HEK293T (cell line): ENCODE measurements at regions not wholly inside any gene's neighbourhood (a gene's known extent, or its start where the extent isn't known, plus 50 kb on each side); places are given as distances from the start of the nearest gene placed in this dataset.

ENCODE experiments used
- ARNT ChIP-seq: fragments of 450-650 bp; IDR thresholded peaks from 2 replicates; pipeline ENCODE4 v1.6.1; 2017; ENCODE audit warnings: mild to moderate bottlenecking
- BHLHE40 ChIP-seq: fragments of 450-650 bp; IDR thresholded peaks from 2 replicates; pipeline ENCODE4 v1.6.1; 2016; ENCODE audit warnings: mild to moderate bottlenecking, moderate library complexity, borderline replicate concordance
- CTBP1 ChIP-seq: fragments of 450-650 bp; IDR thresholded peaks from 2 replicates; pipeline ENCODE4 v1.6.1; 2016; ENCODE audit warnings: borderline replicate concordance
- ELF4 ChIP-seq: fragments of 450-650 bp; IDR thresholded peaks from 2 replicates; pipeline ENCODE4 v1.6.1; 2017; ENCODE audit warnings: antibody characterized with exemption
- FOXA1 ChIP-seq: fragments of 450-650 bp; IDR thresholded peaks from 2 replicates; pipeline ENCODE4 v1.6.1; 2016; ENCODE audit warnings: mild to moderate bottlenecking
- FOXK2 ChIP-seq: fragments of 450-650 bp; IDR thresholded peaks from 2 replicates; pipeline ENCODE4 v1.6.1; 2016; ENCODE audit warnings: mild to moderate bottlenecking
- FOXM1 ChIP-seq: fragments of 450-650 bp; IDR thresholded peaks from 2 replicates; pipeline ENCODE4 v1.6.1; 2017; ENCODE audit warnings: mild to moderate bottlenecking, borderline replicate concordance
- L3MBTL2 ChIP-seq: fragments of 450-650 bp; conservative IDR thresholded peaks from 2 replicates; pipeline ENCODE4 v1.6.1; 2016; ENCODE audit warnings: mild to moderate bottlenecking
- PKNOX1 ChIP-seq: fragments of 450-650 bp; IDR thresholded peaks from 2 replicates; pipeline ENCODE4 v1.6.1; 2016
- SP1 ChIP-seq: fragments of 450-650 bp; IDR thresholded peaks from 2 replicates; pipeline ENCODE4 v1.6.1; 2017
- SUZ12 ChIP-seq: fragments of 450-650 bp; IDR thresholded peaks from 2 replicates; pipeline ENCODE4 v1.6.1; 2016; ENCODE audit warnings: mild to moderate bottlenecking
- TARDBP ChIP-seq: fragments of 450-650 bp; IDR thresholded peaks from 2 replicates; pipeline ENCODE4 v1.6.1; 2016
- ZNF384 ChIP-seq: fragments of 450-650 bp; IDR thresholded peaks from 2 replicates; pipeline ENCODE4 v1.6.1; 2016

DNA sequence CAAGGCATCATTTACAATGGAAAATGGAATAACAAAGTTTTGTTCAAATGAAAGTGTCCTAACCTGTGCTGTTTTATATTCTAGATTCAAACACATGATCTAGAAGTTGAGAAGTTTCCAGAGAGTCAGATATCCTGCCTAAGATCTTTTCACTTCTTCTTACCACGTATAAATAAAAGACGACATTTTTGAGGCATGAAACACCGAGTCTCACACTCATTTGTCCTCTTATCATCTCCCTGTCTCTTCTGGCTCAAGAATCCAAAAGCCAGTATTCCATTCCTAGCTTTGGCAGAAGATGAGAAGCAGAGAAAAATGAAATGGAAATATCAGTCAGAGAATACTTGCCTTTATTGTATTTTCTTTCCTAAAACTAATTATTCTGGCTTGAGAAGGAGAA, 738.6 kb upstream of the NR2F2 start:
- TF ChIP-seq SUZ12 (no peak), FOXA1 (no peak), ELF4 (no peak), SP1 (no peak), FOXM1 (no peak), CTBP1 (no peak), L3MBTL2 (no peak), BHLHE40 (no peak), FOXK2 (no peak), TARDBP (no peak), ZNF384 (no peak), PKNOX1 (no peak), ARNT (no peak)
